CD14-positive monocyte (primary cell): ENCODE measurements at regions not wholly inside any gene's neighbourhood (a gene's known extent, or its start where the extent isn't known, plus 50 kb on each side); places are given as distances from the start of the nearest gene placed in this dataset.
A peak's percentile ranks its signal among the peaks of the same experiment; 100 is the strongest.

Experiments used
- DNase-seq, 3 donors: peaks; one replicate each; pipeline ENCODE4 v3.0.0-alpha.2; 2011 to 2022
- H2AFZ ChIP-seq: 2 replicates; pipeline ENCODE4 v1.6.0; 2012; ENCODE audit warnings: mild to moderate bottlenecking, low read depth, low read length, inconsistent platforms; ENCODE audit not compliant: insufficient read depth, poor library complexity, severe bottlenecking
- H3K27ac ChIP-seq, 2 donors: 1 replicate in 1 of 2; 2 replicates in 1 of 2; pipeline ENCODE4 v1.5.1; 2012 to 2013; ENCODE audit warnings: low read length in 2 of 2, control low read depth in 1 of 2, inconsistent platforms in 1 of 2, low read depth in 1 of 2, mild to moderate bottlenecking in 1 of 2
- H3K27me3 ChIP-seq, 2 donors: one replicate each; pipeline versions ENCODE4 v1.6.0 to v1.6.1; 2011 to 2013; ENCODE audit warnings: low read length in 2 of 2; ENCODE audit not compliant: control insufficient read depth in 2 of 2, insufficient read depth in 2 of 2
- H3K36me3 ChIP-seq, 2 donors: replicated peaks in 1 of 2; 1 replicate in 1 of 2; 2 replicates in 1 of 2; pipeline versions ENCODE4 v1.5.1 to v1.6.1; 2012 to 2013; ENCODE audit warnings: low read length in 2 of 2, control low read depth in 1 of 2, inconsistent platforms in 1 of 2, mild to moderate bottlenecking in 1 of 2; ENCODE audit not compliant: insufficient read depth in 2 of 2, control insufficient read depth in 1 of 2
- H3K4me1 ChIP-seq, 2 donors: 1 replicate in 1 of 2; 2 replicates in 1 of 2; pipeline versions ENCODE4 v1.5.1 to v1.6.1; 2012 to 2013; ENCODE audit warnings: low read length in 2 of 2, control low read depth in 1 of 2, inconsistent platforms in 1 of 2, mild to moderate bottlenecking in 1 of 2, moderate library complexity in 1 of 2; ENCODE audit not compliant: insufficient read depth in 2 of 2, control insufficient read depth in 1 of 2
- H3K4me2 ChIP-seq: replicated peaks from 2 replicates; pipeline ENCODE3; 2012; ENCODE audit warnings: low read length, moderate library complexity, mild to moderate bottlenecking; ENCODE audit not compliant: poor library complexity, severe bottlenecking; ENCODE audit errors: extremely low read depth
- H3K4me3 ChIP-seq, 3 experiments: fragments of 200-600 bp in 1 of 3; sonication (generic) in 1 of 3; replicated peaks in 1 of 3; 1 replicate in 2 of 3; 2 replicates in 1 of 3; pipeline ENCODE4 v1.5.1; 2011 to 2013; ENCODE audit warnings: low read length in 3 of 3, mild to moderate bottlenecking in 3 of 3, control low read depth in 2 of 3, low read depth in 2 of 3, inconsistent platforms in 1 of 3, moderate library complexity in 1 of 3
- H3K79me2 ChIP-seq: 2 replicates; pipeline ENCODE4 v1.6.0; 2012; ENCODE audit warnings: mild to moderate bottlenecking, control low read depth, inconsistent platforms, low read length, moderate library complexity; ENCODE audit not compliant: insufficient read depth
- H3K9ac ChIP-seq: 2 replicates; pipeline ENCODE4 v1.6.0; 2017; ENCODE audit warnings: low read length, mild to moderate bottlenecking; ENCODE audit not compliant: insufficient read depth, poor library complexity, severe bottlenecking
- H3K9me3 ChIP-seq, 2 donors: replicated peaks in 1 of 2; 1 replicate in 1 of 2; 2 replicates in 1 of 2; pipeline versions ENCODE4 v1.5.1 to v1.6.1; 2012 to 2013; ENCODE audit warnings: low read length in 2 of 2, control low read depth in 1 of 2; ENCODE audit not compliant: control insufficient read depth in 1 of 2, insufficient read depth in 1 of 2
- H4K20me1 ChIP-seq: 2 replicates; pipeline ENCODE4 v1.6.0; 2012; ENCODE audit warnings: mild to moderate bottlenecking, low read length, control low read depth, moderate library complexity; ENCODE audit not compliant: insufficient read depth
- H3K27ac Mint-ChIP-seq, 7 donors: one replicate each; pipeline ENCODE4 v1.8.0; 2020; ENCODE audit warnings: mild to moderate bottlenecking in 7 of 7, mixed read lengths in 7 of 7, moderate library complexity in 6 of 7, inconsistent platforms in 2 of 7
- H3K27me3 Mint-ChIP-seq, 3 donors: one replicate each; pipeline ENCODE4 v1.8.0; 2021 to 2022; ENCODE audit warnings: low read depth in 3 of 3, mild to moderate bottlenecking in 3 of 3, mixed read lengths in 3 of 3, moderate library complexity in 3 of 3, inconsistent platforms in 1 of 3
- H3K36me3 Mint-ChIP-seq, 2 donors: one replicate each; pipeline ENCODE4 v1.8.0; 2020; ENCODE audit warnings: mixed read lengths in 2 of 2, inconsistent platforms in 1 of 2, mild to moderate bottlenecking in 1 of 2
- H3K4me1 Mint-ChIP-seq: one replicate; pipeline ENCODE4 v1.8.0; 2020; ENCODE audit warnings: mild to moderate bottlenecking, mixed read lengths
- H3K4me3 Mint-ChIP-seq, 2 donors: one replicate each; pipeline ENCODE4 v1.8.0; 2020; ENCODE audit warnings: mild to moderate bottlenecking in 2 of 2, mixed read lengths in 2 of 2, moderate library complexity in 1 of 2
- H3K9me3 Mint-ChIP-seq, 7 donors: one replicate each; pipeline ENCODE4 v1.8.0; 2020 to 2022; ENCODE audit warnings: mixed read lengths in 7 of 7, mild to moderate bottlenecking in 6 of 7, moderate library complexity in 6 of 7, inconsistent platforms in 2 of 7
- CTCF ChIP-seq: fragments of 200-600 bp; IDR thresholded peaks from one replicate; pipeline ENCODE4 v1.8.0; 2022; ENCODE audit warnings: antibody characterized with exemption, mild to moderate bottlenecking
- WGBS: methylation state at CpG from one replicate; pipeline ENCODE4 v1.1.5; 2013; ENCODE audit warnings: missing lambda C conversion rate; ENCODE audit not compliant: insufficient coverage; 5-methylcytosine and 5-hydroxymethylcytosine counted together
- intact Hi-C, 2 donors: fragments of 100-400 bp; cut with micrococcal nuclease; formaldehyde crosslinking; loops; one replicate each; pipeline versions ENCODE4 v1.15.0 to v1.15.1; 2023

- Histone ChIP-seq H3K9ac (no peak overlapping the region), H3K4me1 (peaks cover 7 to 18% of the 10 kb centered on the region in 2 donors), H3K27ac (no peak overlapping the region), H3K79me2 (no peaks in the 10 kb centered on the region), H3K27me3 (peaks cover 0 to 7% of the 10 kb centered on the region in 2 donors), H2AFZ (no peak overlapping the region), H4K20me1 (no peaks in the 10 kb centered on the region), H3K36me3 (no peaks in the 10 kb centered on the region), H3K4me3 (no peak overlapping the region), H3K4me2 (no peak overlapping the region), H3K9me3 (peaks cover 2 to 9% of the 10 kb centered on the region in 2 donors)
- H3K9me3 Mint-ChIP-seq, result peaks cover 5 to 29% (median 16%) of the 10 kb centered on the region in 7 donors
- no peak for DNase-seq
- no peak overlapping the region for H3K4me3 Mint-ChIP-seq
- H3K27me3 Mint-ChIP-seq, result peaks cover 2 to 19% (median 15%) of the 10 kb centered on the region in 3 donors
- H3K27ac Mint-ChIP-seq, result no peak overlapping the region
- no peaks in the 10 kb centered on the region for H3K36me3 Mint-ChIP-seq
- peaks cover 24% of the 10 kb centered on the region for H3K4me1 Mint-ChIP-seq
- TF ChIP-seq CTCF, result no peak
- intact Hi-C loops, result loop anchor here in 1 of 2 donors (10.0 kb wide), 1 partner anchor 242 kb away; no protein-coding TSS in a partner anchor
- WGBS, result 92% methylated on average over 6 of the region's 6 CpGs
Observed at GRCh38 chr5:135156337-135156714, 122.3 kb upstream of the PITX1 start.

GRCh38 chr5:135155616-135156214, 121.7 kb upstream of the PITX1 start:
- Mint-ChIP-seq H3K4me1 (peaks cover 20% of the 10 kb centered on the region), H3K27me3 (peaks cover 2 to 16% (median 10%) of the 10 kb centered on the region in 3 donors), H3K36me3 (no peaks in the 10 kb centered on the region), H3K9me3 (peaks cover 5 to 29% (median 13%) of the 10 kb centered on the region in 7 donors), H3K27ac (peak overlapping the region in 1 of 7 donors; percentile 9), H3K4me3 (no peak overlapping the region)
- no peak for TF ChIP-seq CTCF
- Histone ChIP-seq H3K27me3 (peaks cover 0 to 7% of the 10 kb centered on the region in 2 donors), H2AFZ (no peak overlapping the region), H3K4me2 (no peak overlapping the region), H3K36me3 (no peaks in the 10 kb centered on the region), H3K4me1 (peaks cover 3 to 18% of the 10 kb centered on the region in 2 donors), H4K20me1 (no peaks in the 10 kb centered on the region), H3K9me3 (peaks cover 2 to 9% of the 10 kb centered on the region in 2 donors), H3K79me2 (no peaks in the 10 kb centered on the region), H3K4me3 (no peak overlapping the region), H3K27ac (no peak overlapping the region), H3K9ac (no peak overlapping the region)
- intact Hi-C loops, result loop anchor here in 1 of 2 donors (10.0 kb wide), 1 partner anchor 241 kb away; no protein-coding TSS in a partner anchor
- no peak for DNase-seq
- 87% methylated on average over 4 of the region's 4 CpGs for WGBS
